ENCODE measurements at regions not wholly inside any gene's neighbourhood (a gene's known extent, or its start where the extent isn't known, plus 50 kb on each side); places are given as distances from the start of the nearest gene placed in this dataset.

DNA sequence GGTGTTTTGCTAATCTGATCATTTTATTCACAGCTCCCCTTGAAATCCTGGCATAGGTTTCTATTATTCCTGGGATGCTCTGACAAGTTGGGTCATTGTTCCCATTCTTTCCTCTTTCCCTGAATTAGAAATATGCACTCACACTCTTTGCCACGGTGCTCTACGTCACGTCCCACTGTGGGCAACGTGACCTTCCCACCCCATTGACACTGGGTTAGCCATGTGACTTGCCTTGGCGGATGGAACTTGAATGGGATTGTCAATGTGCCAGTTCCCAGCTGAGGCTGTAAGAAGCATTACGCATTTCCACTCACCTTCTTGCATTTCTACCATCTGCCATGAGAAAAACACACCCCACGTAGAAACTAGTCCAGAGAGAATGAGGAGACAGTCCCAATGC is 492.4 kb downstream of the SHISA9 start:
- Histone ChIP-seq H3K36me3 (replicated peaks in 1 of 2; ENCODE audit: control insufficient read depth in 1 of 2, insufficient read depth in 2 of 2, low read length in 2 of 2) (no peaks in the 10 kb centered on the region), H3K9me3 (replicated peaks in 1 of 2; ENCODE audit: control insufficient read depth in 1 of 2, insufficient read depth in 1 of 2, low read length in 2 of 2) (no peaks in the 10 kb centered on the region), H3K4me3 (replicated peaks in 1 of 3; ENCODE audit: low read depth in 2 of 3, low read length in 3 of 3) (no peak overlapping the region), H3K4me1 (ENCODE audit: control insufficient read depth in 1 of 2, insufficient read depth in 2 of 2, low read length in 2 of 2) (no peaks in the 10 kb centered on the region), H3K27ac (ENCODE audit: low read depth in 1 of 2, low read length in 2 of 2) (no peak overlapping the region), H3K9ac (ENCODE audit: insufficient read depth, low read length, poor library complexity, severe bottlenecking) (no peak overlapping the region), H3K4me2 (replicated peaks; ENCODE audit: extremely low read depth, low read length, poor library complexity, severe bottlenecking) (no peak overlapping the region), H3K79me2 (ENCODE audit: insufficient read depth, low read length) (no peaks in the 10 kb centered on the region), H4K20me1 (ENCODE audit: insufficient read depth, low read length) (no peaks in the 10 kb centered on the region), H3K27me3 (ENCODE audit: control insufficient read depth in 2 of 2, insufficient read depth in 2 of 2, low read length in 2 of 2) (no peaks in the 10 kb centered on the region), H2AFZ (ENCODE audit: insufficient read depth, low read depth, low read length, poor library complexity, severe bottlenecking) (no peak overlapping the region)
- Mint-ChIP-seq H3K27ac (no peak overlapping the region), H3K27me3 (ENCODE audit: low read depth in 3 of 3) (no peaks in the 10 kb centered on the region), H3K9me3 (peaks cover 0 to 3% (median 2%) of the 10 kb centered on the region in 7 donors), H3K4me1 (no peaks in the 10 kb centered on the region), H3K36me3 (no peaks in the 10 kb centered on the region), H3K4me3 (no peak overlapping the region)
- 91% methylated on average over 7 of the region's 7 CpGs for WGBS (ENCODE audit: insufficient coverage)
- intact Hi-C loops (cut with micrococcal nuclease), result no loop called here
- no peak for DNase-seq
- TF ChIP-seq, protein P1, sequence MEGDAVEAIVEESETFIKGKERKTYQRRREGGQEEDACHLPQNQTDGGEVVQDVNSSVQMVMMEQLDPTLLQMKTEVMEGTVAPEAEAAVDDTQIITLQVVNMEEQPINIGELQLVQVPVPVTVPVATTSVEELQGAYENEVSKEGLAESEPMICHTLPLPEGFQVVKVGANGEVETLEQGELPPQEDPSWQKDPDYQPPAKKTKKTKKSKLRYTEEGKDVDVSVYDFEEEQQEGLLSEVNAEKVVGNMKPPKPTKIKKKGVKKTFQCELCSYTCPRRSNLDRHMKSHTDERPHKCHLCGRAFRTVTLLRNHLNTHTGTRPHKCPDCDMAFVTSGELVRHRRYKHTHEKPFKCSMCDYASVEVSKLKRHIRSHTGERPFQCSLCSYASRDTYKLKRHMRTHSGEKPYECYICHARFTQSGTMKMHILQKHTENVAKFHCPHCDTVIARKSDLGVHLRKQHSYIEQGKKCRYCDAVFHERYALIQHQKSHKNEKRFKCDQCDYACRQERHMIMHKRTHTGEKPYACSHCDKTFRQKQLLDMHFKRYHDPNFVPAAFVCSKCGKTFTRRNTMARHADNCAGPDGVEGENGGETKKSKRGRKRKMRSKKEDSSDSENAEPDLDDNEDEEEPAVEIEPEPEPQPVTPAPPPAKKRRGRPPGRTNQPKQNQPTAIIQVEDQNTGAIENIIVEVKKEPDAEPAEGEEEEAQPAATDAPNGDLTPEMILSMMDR (IDR thresholded peaks at IDR 0.05), result no peak

DNA sequence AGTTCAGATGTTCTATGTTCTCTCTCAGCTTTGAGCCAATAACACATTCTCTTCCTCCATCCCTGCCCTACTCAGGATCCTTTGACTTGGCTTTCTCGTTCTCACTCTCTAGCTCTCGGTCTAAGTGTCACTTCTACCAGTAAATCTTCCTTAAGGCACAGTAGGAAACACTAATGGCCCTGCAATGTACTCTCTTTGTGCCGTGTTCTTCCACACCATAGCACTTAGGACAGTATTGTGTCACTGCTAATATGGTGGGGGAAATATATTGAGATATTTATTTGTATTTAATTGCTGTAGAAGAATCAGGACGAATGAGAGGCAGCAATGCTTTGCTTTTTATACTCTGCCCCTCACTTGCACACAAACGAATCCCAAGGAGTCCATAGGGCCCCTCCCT is 493.1 kb downstream of the SHISA9 start:
- Histone ChIP-seq H4K20me1 (ENCODE audit: insufficient read depth, low read length) (no peaks in the 10 kb centered on the region), H2AFZ (ENCODE audit: insufficient read depth, low read depth, low read length, poor library complexity, severe bottlenecking) (no peak overlapping the region), H3K36me3 (replicated peaks in 1 of 2; ENCODE audit: control insufficient read depth in 1 of 2, insufficient read depth in 2 of 2, low read length in 2 of 2) (no peaks in the 10 kb centered on the region), H3K27ac (ENCODE audit: low read depth in 1 of 2, low read length in 2 of 2) (no peak overlapping the region), H3K4me1 (ENCODE audit: control insufficient read depth in 1 of 2, insufficient read depth in 2 of 2, low read length in 2 of 2) (no peaks in the 10 kb centered on the region), H3K9me3 (replicated peaks in 1 of 2; ENCODE audit: control insufficient read depth in 1 of 2, insufficient read depth in 1 of 2, low read length in 2 of 2) (no peaks in the 10 kb centered on the region), H3K79me2 (ENCODE audit: insufficient read depth, low read length) (no peaks in the 10 kb centered on the region), H3K27me3 (ENCODE audit: control insufficient read depth in 2 of 2, insufficient read depth in 2 of 2, low read length in 2 of 2) (no peaks in the 10 kb centered on the region), H3K4me3 (replicated peaks in 1 of 3; ENCODE audit: low read depth in 2 of 3, low read length in 3 of 3) (no peak overlapping the region), H3K4me2 (replicated peaks; ENCODE audit: extremely low read depth, low read length, poor library complexity, severe bottlenecking) (no peak overlapping the region), H3K9ac (ENCODE audit: insufficient read depth, low read length, poor library complexity, severe bottlenecking) (no peak overlapping the region)
- no peaks in the 10 kb centered on the region for H3K36me3 Mint-ChIP-seq
- no peaks in the 10 kb centered on the region for H3K27me3 Mint-ChIP-seq (ENCODE audit: low read depth in 3 of 3)
- intact Hi-C loops (cut with micrococcal nuclease), result no loop called here
- TF ChIP-seq, protein P1 (IDR thresholded peaks at IDR 0.05), result no peak
- no peak overlapping the region for H3K4me3 Mint-ChIP-seq
- H3K4me1 Mint-ChIP-seq, result no peaks in the 10 kb centered on the region
- 63% methylated on average over 2 of the region's 5 CpGs for WGBS (ENCODE audit: insufficient coverage)
- H3K9me3 Mint-ChIP-seq, result peaks cover 0 to 3% (median 2%) of the 10 kb centered on the region in 7 donors
- DNase-seq, result no peak
- no peak overlapping the region for H3K27ac Mint-ChIP-seq

All from CD14-positive monocyte (primary cell).